GM21360 (cell line): ENCODE measurements at regions not wholly inside any gene's neighbourhood (a gene's known extent, or its start where the extent isn't known, plus 50 kb on each side); places are given as distances from the start of the nearest gene placed in this dataset.
"Not testable (repeated sequence)": the region's sequence is repeated elsewhere in the genome, so short reads cannot be mapped to it uniquely, and the experiment has no call there.

ENCODE experiments used
- ATAC-seq: cut with Tn5 transposase; IDR thresholded peaks from one replicate; pipeline ENCODE4 v1.9.1; 2021; ENCODE audit warnings: mild to moderate bottlenecking, moderate library complexity; ENCODE audit not compliant: unreplicated experiment

DNA sequence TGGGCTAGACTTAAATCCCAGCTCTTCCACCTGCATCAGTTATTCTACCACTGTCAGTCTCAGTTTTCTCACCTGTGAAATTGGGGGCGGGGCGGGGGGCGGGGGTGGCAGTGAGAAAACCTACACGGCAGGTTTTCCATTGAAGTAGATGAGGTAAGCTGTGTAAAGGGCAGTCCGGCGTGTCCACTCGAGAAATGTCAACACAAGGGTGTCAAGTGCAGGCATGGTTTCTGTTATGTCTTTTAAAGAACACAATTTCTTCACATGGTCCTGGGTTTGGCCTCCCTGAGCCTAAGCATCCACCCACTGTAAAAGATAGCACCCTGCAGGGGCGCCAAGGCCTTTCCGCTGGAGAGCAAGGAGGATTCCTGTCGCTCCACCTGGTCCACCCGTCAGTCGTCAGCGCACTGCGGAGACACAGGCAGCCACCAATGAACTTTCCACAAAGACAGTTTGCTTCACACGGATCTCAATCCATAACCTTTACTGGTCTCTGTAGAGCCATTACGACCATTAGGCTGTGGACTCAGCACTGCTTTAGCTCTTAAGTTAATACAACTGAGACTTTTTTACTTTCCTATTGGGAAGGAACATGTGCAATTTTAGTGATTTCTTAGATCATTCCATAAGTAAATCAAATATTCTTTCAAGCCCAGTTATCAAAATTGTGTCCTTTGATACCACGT lies 99.5 kb upstream of the FOXB1 start:
- ATAC-seq: no peak

DNA sequence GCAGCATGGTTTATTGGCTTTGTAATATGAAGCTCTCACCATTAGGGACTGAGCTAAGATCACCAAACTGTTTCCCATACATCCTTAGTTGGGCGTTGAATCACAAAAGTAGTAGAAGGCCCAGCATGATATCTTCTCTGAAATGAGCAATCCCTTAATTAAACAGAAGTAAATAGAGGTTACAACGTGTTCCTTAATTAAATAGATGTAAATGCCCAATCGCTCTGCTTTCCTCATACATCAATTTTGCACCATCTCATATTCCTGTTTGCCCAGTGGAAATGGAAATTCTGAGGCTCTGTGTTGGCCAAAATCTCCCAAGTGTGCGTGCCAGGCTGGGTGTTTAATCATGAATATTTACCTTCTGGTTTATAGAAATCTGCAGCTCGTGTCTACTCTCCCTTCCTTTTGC lies 107.4 kb upstream of the FOXB1 start:
- no peak for ATAC-seq

DNA sequence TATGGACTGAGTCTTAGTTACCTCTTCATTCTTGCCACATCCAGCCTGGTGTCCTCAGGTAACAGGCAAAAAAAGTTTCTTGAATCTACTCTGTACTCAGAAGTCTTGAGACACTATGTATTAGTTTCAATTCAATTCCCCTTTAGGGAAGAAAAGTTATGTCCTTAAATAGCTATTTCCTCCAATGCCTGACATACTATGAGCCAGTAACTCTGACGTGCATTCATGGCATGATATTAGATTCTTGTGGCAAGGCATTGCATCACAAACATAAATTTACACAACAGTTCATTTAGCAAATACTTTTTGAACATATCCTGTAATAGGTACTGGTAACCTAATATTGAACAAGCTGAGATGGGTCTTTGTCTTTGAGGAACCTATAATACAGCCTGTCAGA lies 109.3 kb upstream of the FOXB1 start:
- no peak for ATAC-seq

DNA sequence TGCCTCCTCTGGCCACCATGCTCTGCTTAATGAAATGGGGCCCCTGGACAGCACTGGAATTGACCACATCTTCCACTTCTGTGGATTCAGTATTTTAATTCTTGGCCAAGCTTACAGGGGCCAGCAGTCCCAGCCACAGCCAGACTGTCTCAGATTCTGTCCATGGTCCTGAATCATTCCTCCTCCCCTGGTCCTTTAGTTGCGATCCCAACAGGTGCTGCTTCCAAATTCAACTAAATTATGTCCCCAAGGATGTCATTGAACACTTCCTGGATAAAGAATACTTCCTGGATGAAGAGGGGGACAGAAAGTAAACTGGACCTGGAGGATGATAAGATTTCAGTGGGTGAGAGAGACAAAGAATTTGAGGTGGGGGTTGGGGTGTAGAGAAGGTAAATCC lies 111.1 kb upstream of the FOXB1 start:
- no peak for ATAC-seq

DNA sequence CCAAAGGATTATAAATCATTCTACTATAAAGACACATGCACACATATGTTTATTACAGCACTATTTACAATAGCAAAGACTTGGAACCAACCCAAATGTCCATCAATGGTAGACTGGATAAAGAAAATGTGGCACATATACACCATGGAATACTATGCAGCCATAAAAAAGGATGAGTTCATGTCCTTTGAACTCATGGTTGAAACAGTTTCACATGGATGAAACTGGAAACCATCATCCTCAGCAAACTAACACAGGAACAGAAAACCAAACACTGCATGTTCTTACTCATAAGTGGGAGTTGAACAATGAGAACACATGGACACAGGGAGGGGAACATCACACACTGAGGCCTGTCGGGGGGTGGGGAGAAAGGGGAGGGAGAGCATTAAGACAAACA lies 116.2 kb upstream of the FOXB1 start:
- not testable (repeated sequence) for ATAC-seq

DNA sequence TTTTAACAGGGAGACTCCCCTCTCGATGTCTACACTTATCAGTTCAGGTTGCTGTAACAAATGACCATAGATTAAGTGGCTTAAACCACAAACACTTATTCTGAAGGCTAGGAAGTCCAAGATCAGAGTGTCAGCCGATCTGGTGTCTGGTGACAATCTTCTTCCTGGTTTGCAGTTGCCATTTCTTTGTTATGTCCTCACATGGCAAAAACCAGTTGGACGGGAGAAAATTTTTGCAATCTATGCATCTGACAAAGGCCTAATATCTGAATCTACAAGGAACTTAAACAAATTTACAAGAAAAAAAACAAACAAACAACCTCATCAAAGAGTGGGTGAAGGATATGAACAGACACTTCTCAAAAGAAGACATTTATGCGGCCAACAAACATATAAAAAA lies 116.9 kb upstream of the FOXB1 start:
- ATAC-seq: no peak

DNA sequence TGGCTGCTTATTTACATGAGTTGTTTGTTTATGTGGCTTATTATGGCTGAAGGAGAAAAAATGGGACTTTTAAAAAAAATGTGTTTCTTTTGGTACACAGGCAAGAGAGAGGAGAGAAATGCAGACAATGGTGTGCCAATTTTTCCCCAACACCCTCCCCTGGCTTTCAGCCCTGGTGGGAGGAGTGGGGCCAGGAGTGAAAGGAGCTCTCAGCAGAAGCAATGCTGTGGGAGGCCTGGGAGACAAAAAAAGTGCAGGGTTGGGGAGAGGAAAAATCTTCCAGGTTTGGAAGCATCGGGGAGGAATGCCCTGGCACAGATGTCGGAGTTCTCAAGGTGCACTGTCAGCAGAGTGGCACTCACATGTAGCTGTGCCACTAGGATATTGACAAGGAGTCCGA lies 117.7 kb upstream of the FOXB1 start:
- no peak for ATAC-seq

DNA sequence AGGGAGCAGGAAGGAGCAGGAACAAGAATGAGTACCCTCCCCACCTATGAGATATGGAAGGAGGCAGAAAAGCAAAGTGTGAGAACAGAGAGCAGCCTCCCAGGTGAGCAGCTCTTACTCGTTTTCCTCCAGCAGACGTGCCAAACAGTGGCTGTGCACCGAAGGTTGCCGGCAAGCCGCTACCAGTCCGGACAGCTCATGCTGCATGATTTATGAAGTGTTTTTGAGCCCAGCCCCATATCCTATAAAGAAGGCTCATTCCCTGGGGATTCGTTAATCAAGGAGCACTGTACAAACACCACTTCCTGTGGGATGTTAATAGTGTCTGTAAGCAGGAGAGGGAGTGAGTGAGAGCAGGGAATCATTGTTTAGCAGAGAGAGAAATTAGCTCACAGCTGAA lies 118.3 kb upstream of the FOXB1 start:
- no peak for ATAC-seq

DNA sequence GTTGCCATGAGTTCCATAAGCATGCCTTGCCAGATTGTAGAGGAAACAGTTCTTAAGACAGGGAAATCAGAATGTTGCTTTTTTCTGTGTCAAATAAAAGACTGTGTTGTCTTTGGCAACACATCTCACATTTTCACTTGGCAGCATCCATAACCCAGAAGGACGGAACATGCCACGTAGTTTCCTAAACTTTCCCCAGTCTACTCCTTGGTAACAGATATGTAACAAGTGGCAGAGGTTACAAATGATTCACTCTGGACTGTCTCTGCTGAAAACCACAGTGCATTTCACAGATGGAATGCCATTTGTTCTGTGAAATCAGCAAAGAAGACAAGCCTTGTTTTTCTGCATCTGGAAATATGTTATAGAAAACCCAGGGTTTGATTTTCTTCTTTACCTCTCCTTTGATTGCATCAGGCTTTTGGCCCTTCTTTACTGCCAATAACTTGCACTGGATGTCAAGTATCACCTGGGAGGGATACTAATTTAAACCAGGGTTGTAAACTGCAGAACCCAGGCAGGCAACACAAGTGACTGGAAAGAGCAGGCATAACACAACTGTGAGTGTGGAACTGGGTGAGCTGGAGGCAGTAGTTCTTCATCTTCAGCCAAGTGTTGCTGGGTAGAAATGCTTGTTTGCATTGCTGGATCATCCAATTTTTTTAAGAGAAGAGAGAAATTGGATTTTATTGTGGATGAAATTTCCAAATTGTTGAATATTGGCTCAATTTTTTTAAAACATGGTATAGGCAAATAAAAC lies 124.4 kb upstream of the FOXB1 start:
- ATAC-seq: no peak

DNA sequence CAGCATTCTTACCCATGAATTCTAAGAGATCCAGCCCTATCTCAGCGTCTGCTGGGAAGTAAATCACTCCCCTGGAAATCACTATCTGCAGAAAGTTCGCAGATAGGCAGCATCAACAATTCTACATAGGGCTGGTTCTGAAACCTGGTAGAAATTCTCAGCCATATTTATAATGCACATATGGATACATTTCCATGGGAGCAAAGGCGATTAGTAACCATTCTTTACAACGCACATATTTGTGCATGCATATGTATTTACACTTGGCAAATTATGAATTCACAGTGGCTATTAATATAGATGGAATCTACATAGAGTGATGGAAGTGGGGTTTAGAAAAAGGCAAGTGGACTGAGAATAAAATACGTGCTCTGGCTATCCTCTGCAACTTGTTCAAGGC lies 128.0 kb upstream of the FOXB1 start:
- no peak for ATAC-seq

DNA sequence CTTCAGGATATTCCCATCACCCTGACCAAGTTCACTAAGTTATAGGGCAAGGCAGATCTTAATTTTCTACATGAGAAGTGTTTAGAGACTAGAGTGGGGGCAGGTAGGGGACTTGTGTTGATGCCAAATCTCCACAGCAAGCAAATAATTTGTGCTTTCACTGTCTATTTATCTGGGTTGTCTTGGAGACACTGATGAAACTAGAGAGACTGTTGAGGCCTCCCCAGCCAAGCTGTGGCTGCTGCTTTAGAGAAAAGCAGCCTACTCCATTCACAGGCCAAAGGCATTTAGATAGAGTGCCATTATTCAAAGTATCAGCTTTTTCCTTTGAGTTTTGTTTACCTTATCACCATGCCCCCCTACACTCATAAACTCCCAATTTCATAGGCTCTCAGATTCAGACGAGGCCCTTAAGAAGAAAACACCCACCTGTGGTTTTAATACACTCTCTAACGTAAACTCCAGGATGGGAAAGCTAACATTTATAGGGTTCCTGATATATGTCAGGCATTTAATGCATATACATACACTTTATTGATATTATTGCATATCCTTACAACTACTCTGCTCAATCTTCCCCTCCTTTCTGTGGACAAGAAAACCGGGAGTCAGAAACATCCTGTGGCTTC lies 130.4 kb upstream of the FOXB1 start:
- ATAC-seq: no peak

DNA sequence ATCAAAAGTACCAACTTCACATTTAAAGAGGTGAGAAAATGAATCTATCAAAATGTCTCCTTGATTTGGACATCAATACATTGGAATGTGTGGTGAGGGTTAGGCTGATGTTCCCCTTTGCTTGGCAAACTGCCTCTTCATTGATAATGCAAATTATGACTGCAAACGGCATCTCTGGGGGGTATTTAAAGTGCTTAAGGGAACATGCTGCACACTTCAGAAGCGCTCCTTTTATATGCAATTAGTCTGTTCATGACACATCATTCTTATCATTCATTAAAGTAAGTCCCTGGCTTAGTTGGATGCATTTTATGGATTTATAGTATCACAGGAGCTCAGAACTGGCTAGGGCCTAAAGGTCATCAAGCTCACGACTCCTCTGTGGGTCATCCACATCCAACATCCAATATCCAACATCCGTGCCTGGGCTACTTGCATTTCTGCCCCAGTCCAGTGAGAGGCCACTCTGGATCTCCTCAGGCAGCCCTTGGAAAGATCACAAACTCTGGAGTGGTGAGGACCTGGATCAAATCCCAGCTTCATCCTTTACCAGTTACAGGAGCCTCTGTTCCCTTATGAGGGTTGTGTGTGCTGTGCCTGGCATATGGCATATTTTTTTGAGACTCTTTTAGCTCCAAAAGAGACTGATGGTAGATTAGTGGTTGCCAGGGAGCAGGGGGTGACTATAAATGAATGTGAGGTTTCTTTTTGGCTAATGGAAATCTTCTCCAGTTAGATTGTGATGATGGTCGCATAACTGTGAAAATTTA lies 136.8 kb upstream of the FOXB1 start:
- ATAC-seq: no peak

DNA sequence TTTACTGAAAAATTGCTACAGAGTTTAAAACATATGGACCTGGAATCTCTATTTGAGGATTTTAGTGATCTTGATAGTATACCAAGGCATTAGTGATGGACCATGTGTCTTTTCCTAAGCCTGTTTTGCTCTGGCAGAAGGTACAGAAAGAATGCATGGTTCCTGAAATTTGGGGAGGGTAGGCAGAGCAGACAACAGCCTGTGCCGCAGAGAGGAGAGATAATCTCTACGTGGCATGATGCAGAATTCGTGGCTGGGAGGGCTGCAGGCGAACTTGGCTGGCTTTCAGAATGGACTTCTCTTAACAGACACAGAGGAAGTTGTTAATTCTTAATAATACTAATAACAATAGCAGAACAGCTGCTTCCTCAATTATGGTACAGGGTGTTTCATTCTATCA lies 137.5 kb upstream of the FOXB1 start:
- ATAC-seq: no peak

DNA sequence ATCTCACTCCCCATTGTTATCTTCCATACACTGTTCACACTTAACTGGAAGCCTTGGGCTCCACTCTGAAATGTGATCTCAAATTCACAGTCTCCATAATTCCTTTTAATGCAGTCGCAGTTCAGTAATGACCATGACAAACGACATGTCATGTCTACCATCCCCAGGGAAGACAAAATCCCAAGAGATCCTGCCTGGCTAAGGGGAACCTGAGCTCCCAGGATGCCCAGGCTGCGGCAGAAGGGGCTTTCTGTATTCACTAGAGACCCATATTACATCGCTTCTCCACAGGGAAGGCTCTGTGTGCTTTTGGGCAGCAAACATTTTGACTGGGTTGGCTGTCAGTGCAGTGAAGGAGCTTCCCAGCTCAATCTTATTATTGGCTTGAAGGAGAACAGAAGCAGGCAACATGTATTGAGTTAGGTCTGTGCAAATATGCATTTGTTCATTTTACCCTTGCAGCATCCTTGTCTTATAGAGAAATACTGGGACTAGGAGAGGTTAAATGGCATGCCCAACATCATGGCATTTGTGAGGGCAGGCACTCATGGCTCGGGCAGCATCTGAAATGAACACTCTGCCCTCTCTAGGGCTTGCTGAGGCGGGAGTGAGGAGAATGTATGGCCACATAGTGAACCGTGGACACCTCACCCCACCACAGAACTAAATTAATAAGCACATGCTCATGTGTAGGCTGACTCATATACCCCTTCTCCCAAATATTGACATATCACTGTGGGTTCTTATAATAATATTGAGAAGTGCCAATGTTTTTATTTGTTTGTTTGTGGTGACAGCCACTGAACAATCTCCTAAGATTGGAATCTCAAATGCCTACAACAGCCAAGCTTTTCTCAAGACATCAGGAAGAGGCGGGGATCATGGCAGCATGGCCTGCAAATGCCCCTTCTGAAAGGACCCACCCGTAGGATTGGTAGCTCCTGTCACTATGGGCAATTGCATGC lies 141.6 kb upstream of the FOXB1 start:
- ATAC-seq: no peak

DNA sequence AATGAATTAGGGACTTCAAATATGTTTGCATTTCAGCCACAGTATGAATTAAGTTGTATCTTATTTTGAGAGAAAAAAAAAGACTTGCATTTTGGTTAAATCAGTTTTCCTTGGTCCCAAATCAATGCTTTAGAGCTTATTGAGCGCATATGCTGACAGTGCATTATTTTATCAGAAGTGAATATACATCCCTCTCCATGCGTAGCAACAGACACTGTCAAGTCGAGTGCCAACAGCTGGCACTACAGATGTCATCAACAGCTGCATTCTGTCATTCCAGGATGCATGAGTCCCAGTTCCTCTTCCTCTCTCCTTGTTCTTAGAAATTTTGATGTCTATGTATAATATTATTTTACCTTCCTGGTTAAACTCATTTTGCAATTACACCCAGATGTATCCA lies 156.1 kb upstream of the FOXB1 start:
- ATAC-seq: no peak

DNA sequence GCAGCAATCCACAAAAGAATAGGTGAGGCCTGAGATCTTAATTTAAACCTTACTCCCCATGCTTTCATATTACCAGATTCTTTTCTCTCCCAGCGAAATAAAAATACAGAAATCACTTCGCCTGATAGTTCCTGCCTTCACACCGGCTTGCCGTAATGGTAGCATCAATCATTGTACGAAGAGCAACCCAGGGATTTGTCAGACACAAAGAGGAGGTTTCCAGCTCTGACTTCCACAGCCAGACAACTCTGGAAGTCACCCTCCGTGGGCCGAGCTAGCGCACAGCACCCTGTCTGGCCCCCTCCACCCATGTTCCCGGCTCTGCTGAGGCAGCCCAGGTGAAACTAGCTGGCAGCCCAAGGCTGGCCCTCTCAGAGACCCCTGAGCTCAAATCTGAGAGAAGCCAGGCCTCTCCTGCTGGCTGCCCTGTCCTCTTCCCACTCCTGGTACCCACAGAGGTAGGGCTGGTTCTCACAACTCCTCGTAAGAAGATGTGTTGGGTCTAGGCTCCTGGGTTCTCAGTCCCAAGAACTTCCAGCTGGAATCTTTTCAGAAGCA lies 156.9 kb upstream of the BNIP2 start:
- ATAC-seq: no peak

DNA sequence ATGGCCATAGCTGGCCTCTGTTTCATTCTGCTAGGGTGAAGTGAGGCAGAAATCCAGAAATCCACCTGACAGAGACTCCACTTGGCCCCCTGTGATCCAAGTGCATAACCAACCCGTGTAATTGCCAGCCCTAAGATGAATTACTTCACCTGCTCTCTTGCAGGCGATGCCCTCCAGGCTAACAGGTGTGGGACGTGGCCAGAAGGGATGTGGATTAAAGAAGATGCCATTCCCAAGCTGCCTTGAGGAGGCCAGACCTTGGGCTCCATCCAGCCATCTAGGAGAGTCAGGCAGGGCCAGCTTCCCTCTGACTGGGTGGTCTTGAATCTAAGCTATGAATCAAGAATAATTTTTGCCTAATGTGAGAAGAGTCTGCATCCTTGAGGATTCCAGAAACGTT lies 154.5 kb upstream of the BNIP2 start:
- no peak for ATAC-seq

DNA sequence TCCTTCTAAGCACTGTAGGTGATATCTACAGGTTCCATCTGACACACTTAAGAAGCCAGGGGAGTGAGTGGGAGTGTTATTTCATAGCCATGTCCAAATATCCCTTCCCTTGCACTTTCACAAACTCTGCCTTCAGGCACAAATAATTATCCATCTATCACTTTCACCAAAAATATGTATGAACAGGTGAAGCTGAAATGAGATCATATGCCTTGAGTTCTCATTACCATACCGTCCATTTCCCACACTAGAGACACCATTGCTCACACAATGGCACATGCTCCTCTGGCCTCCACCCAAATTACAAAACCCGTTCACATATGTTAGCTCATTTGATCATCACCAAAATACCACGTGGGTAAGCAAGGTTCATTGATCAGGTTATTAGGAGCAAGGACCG lies 151.9 kb upstream of the BNIP2 start:
- no peak for ATAC-seq

DNA sequence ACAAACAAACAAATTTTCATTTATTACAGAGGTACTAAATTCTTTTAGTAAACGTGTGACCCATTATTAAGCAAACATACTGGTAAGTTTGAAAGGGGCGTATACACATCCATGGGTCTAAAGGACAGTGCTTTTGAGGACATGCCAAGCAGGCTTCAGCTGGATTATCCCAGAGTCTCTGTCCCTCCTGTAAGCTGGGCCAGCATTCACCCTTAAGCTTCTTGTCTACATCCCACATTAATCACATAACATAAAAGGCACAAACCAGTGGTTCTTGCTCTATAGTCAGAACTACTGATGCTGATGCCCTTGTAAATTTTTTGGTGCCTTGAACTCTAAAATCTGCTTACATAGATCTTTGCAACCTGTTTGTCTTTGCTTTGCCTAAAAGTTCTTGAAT lies 150.8 kb upstream of the BNIP2 start:
- ATAC-seq: no peak

DNA sequence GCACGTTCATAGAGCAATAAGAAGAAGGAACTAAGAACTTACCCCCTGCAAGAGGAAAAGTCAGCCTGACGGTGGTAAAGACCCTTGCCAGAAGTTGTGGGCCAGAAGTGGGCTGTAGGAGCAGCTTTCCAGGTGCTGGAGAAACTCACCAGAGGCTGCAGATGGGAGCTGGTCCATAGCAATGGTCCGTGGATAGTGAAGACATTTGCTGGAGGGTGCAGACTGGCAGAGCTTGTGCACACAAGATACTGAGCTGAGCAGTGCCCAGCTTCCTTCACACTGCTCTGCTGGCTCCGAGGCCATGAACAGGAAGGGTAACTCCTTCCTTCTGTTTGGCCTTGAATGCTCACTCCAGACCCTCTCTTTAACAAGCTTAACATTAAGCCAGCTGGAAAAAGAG lies 149.8 kb upstream of the BNIP2 start:
- no peak for ATAC-seq
